ENCODE measurements at regions not wholly inside any gene's neighbourhood (a gene's known extent, or its start where the extent isn't known, plus 50 kb on each side); places are given as distances from the start of the nearest gene placed in this dataset.

- no peak for TF ChIP-seq CTCF (IDR thresholded peaks at IDR 0.05)
- no peak for TF ChIP-seq EP300 (IDR thresholded peaks at IDR 0.05)
- TF ChIP-seq POLR2A (IDR thresholded peaks at IDR 0.05; ENCODE audit: low read depth), result no peak
These were observed 1004.0 kb downstream of the HACE1 start for GRCh38 chr6:103855750-103856149.

Measured in esophagus muscularis mucosa (tissue), 4 donors.